ENCODE measurements at regions not wholly inside any gene's neighbourhood (a gene's known extent, or its start where the extent isn't known, plus 50 kb on each side); places are given as distances from the start of the nearest gene placed in this dataset.

DNA sequence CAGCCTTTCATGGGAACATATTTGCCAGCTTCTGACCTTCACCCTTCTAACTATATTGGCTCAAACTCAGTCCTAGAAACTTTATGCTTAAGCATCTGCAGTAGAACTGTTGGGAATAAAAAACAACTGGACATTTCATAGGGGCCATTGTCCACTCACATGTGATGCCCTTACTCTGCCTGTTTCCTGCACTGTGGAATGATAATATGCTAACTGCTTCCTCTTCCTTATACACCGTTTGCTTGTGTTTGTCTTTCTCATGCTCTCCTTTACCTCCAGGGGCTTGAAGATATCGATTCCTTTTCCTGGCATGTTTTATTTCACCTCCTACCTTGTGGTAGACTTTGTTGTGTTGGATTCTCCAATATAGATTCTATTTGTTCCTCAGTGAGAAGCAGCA, 333.0 kb upstream of the DDI1 start (continued):
- TF ChIP-seq, protein P1, sequence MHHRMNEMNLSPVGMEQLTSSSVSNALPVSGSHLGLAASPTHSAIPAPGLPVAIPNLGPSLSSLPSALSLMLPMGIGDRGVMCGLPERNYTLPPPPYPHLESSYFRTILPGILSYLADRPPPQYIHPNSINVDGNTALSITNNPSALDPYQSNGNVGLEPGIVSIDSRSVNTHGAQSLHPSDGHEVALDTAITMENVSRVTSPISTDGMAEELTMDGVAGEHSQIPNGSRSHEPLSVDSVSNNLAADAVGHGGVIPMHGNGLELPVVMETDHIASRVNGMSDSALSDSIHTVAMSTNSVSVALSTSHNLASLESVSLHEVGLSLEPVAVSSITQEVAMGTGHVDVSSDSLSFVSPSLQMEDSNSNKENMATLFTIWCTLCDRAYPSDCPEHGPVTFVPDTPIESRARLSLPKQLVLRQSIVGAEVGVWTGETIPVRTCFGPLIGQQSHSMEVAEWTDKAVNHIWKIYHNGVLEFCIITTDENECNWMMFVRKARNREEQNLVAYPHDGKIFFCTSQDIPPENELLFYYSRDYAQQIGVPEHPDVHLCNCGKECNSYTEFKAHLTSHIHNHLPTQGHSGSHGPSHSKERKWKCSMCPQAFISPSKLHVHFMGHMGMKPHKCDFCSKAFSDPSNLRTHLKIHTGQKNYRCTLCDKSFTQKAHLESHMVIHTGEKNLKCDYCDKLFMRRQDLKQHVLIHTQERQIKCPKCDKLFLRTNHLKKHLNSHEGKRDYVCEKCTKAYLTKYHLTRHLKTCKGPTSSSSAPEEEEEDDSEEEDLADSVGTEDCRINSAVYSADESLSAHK (tag by site-specific recombination; IDR thresholded peaks at IDR 0.05): no peak
- TF ChIP-seq, protein P2, sequence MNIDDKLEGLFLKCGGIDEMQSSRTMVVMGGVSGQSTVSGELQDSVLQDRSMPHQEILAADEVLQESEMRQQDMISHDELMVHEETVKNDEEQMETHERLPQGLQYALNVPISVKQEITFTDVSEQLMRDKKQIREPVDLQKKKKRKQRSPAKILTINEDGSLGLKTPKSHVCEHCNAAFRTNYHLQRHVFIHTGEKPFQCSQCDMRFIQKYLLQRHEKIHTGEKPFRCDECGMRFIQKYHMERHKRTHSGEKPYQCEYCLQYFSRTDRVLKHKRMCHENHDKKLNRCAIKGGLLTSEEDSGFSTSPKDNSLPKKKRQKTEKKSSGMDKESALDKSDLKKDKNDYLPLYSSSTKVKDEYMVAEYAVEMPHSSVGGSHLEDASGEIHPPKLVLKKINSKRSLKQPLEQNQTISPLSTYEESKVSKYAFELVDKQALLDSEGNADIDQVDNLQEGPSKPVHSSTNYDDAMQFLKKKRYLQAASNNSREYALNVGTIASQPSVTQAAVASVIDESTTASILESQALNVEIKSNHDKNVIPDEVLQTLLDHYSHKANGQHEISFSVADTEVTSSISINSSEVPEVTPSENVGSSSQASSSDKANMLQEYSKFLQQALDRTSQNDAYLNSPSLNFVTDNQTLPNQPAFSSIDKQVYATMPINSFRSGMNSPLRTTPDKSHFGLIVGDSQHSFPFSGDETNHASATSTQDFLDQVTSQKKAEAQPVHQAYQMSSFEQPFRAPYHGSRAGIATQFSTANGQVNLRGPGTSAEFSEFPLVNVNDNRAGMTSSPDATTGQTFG (tag by site-specific recombination; IDR thresholded peaks at IDR 0.05; ENCODE audit: borderline replicate concordance): no peak
- TF ChIP-seq ZNF571 (tag by site-specific recombination; IDR thresholded peaks at IDR 0.05): no peak
- TF ChIP-seq, protein P3, sequence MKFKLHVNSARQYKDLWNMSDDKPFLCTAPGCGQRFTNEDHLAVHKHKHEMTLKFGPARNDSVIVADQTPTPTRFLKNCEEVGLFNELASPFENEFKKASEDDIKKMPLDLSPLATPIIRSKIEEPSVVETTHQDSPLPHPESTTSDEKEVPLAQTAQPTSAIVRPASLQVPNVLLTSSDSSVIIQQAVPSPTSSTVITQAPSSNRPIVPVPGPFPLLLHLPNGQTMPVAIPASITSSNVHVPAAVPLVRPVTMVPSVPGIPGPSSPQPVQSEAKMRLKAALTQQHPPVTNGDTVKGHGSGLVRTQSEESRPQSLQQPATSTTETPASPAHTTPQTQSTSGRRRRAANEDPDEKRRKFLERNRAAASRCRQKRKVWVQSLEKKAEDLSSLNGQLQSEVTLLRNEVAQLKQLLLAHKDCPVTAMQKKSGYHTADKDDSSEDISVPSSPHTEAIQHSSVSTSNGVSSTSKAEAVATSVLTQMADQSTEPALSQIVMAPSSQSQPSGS (tag by site-specific recombination; IDR thresholded peaks at IDR 0.05; ENCODE audit: low read depth): no peak

DNA sequence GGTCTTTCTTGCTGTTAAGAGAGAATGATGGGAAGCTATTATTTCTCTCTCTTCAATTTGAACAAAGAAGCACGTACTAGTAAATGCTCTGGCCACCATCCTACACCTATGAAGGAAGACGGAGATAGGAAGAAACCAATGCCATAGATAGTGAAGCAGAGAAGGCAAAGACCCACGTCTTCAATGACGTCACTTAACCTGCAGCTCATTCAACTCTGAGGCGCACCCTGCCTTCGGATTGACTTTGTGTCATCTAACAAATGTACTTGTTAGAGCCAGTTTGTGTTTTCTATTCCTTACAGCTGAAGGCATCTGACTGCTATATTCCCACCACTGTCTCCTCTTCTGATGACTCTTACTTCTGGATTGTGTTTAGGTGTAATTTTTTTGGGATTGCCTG, 332.5 kb upstream of the DDI1 start:
- Histone ChIP-seq H3K4me1 (ENCODE audit: control insufficient read depth, insufficient read depth, low read length) (no peaks in the 10 kb centered on the region), H3K9me3 (ENCODE audit: control insufficient read depth, insufficient read depth, low read depth, low read length) (no peaks in the 10 kb centered on the region), H3K36me3 (ENCODE audit: control insufficient read depth in 2 of 2, insufficient read depth in 1 of 2, low read length in 2 of 2) (no peaks in the 10 kb centered on the region), H3K4me3 (ENCODE audit: low read depth, low read length) (no peak overlapping the region), H3K27ac (ENCODE audit: extremely low read depth, low read depth, low read length) (no peak overlapping the region)
- CTCF ChIA-PET: no interaction called here
- POLR2A ChIA-PET: no interaction called here
- TF ChIP-seq ZNF621 (tag by site-specific recombination; IDR thresholded peaks at IDR 0.05): no peak
- TF ChIP-seq, protein P3 (tag by site-specific recombination; IDR thresholded peaks at IDR 0.05; ENCODE audit: low read depth): peak; percentile 59; the same call in 1 of the 2 replicates

DNA sequence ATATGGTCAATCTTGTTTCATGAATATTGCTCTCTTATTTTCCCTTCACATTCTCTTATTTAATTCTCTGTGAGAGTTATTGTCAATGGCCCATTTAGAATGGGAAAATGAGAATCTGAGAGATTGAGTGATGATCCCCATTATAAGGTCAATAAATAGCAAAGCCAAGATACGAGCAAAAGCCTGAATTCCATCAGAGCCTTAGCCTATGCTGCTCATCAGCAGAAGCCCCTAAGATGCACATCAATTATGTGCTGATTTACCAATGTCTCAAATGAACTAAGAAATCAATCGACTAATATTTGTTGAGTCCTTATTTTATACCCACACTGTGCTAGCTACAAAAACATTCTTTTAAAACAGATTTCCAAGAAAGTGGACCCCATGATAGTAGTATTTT, 330.8 kb upstream of the DDI1 start:
- no peaks in the 10 kb centered on the region for H3K9me3 ChIP-seq (ENCODE audit: control insufficient read depth, insufficient read depth, low read depth, low read length)
- H3K4me3 ChIP-seq (ENCODE audit: low read depth, low read length): no peak overlapping the region
- H3K27ac ChIP-seq (ENCODE audit: extremely low read depth, low read depth, low read length): no peak overlapping the region
- no peaks in the 10 kb centered on the region for H3K36me3 ChIP-seq (ENCODE audit: control insufficient read depth in 2 of 2, insufficient read depth in 1 of 2, low read length in 2 of 2)
- H3K4me1 ChIP-seq (ENCODE audit: control insufficient read depth, insufficient read depth, low read length): no peaks in the 10 kb centered on the region
- POLR2A ChIA-PET: no interaction called here
- CTCF ChIA-PET: interaction anchor here (0.8 kb wide), 1 partner anchor 25 kb away, joined by 3 read pairs; no protein-coding TSS in a partner anchor
- no peak for TF ChIP-seq ZNF416 (tag by site-specific recombination; IDR thresholded peaks at IDR 0.05)
- TF ChIP-seq, protein P4, sequence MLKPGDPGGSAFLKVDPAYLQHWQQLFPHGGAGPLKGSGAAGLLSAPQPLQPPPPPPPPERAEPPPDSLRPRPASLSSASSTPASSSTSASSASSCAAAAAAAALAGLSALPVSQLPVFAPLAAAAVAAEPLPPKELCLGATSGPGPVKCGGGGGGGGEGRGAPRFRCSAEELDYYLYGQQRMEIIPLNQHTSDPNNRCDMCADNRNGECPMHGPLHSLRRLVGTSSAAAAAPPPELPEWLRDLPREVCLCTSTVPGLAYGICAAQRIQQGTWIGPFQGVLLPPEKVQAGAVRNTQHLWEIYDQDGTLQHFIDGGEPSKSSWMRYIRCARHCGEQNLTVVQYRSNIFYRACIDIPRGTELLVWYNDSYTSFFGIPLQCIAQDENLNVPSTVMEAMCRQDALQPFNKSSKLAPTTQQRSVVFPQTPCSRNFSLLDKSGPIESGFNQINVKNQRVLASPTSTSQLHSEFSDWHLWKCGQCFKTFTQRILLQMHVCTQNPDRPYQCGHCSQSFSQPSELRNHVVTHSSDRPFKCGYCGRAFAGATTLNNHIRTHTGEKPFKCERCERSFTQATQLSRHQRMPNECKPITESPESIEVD (tag by site-specific recombination; IDR thresholded peaks at IDR 0.05): no peak
- TF ChIP-seq, protein P5, sequence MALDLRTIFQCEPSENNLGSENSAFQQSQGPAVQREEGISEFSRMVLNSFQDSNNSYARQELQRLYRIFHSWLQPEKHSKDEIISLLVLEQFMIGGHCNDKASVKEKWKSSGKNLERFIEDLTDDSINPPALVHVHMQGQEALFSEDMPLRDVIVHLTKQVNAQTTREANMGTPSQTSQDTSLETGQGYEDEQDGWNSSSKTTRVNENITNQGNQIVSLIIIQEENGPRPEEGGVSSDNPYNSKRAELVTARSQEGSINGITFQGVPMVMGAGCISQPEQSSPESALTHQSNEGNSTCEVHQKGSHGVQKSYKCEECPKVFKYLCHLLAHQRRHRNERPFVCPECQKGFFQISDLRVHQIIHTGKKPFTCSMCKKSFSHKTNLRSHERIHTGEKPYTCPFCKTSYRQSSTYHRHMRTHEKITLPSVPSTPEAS (tag by site-specific recombination; IDR thresholded peaks at IDR 0.05): no peak
- TF ChIP-seq ZFP69B (tag by site-specific recombination; IDR thresholded peaks at IDR 0.05): no peak
- TF ChIP-seq ZNF623 (tag by site-specific recombination; IDR thresholded peaks at IDR 0.05): no peak
- TF ChIP-seq, protein P6, sequence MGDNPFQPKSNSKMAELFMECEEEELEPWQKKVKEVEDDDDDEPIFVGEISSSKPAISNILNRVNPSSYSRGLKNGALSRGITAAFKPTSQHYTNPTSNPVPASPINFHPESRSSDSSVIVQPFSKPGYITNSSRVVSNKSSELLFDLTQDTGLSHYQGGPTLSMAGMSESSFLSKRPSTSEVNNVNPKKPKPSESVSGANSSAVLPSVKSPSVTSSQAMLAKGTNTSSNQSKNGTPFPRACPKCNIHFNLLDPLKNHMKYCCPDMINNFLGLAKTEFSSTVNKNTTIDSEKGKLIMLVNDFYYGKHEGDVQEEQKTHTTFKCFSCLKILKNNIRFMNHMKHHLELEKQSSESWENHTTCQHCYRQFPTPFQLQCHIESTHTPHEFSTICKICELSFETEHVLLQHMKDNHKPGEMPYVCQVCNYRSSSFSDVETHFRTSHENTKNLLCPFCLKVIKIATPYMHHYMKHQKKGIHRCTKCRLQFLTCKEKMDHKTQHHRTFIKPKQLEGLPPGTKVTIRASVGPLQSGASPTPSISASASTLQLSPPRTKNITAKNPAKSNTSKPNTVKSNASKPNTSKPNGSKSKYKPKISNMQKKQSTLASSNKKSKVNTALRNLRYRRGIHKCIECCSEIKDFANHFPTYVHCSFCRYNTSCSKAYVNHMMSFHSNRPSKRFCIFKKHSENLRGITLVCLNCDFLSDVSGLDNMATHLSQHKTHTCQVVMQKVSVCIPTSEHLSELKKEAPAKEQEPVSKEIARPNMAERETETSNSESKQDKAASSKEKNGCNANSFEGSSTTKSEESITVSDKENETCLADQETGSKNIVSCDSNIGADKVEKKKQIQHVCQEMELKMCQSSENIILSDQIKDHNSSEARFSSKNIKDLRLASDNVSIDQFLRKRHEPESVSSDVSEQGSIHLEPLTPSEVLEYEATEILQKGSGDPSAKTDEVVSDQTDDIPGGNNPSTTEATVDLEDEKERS (tag by site-specific recombination; IDR thresholded peaks at IDR 0.05): no peak
- no peak for TF ChIP-seq FEZF1 (tag by site-specific recombination; IDR thresholded peaks at IDR 0.05)
- no peak for TF ChIP-seq ZBTB8A (tag by site-specific recombination; IDR thresholded peaks at IDR 0.05)
- no peak for TF ChIP-seq ZNF335 (tag by site-specific recombination; conservative IDR thresholded peaks at IDR 0.05)
- no peak for TF ChIP-seq ZNF501 (tag by site-specific recombination; IDR thresholded peaks at IDR 0.05)
- no peak for TF ChIP-seq ZNF776 (tag by site-specific recombination; IDR thresholded peaks at IDR 0.05; ENCODE audit: borderline replicate concordance)
- TF ChIP-seq, protein P7, sequence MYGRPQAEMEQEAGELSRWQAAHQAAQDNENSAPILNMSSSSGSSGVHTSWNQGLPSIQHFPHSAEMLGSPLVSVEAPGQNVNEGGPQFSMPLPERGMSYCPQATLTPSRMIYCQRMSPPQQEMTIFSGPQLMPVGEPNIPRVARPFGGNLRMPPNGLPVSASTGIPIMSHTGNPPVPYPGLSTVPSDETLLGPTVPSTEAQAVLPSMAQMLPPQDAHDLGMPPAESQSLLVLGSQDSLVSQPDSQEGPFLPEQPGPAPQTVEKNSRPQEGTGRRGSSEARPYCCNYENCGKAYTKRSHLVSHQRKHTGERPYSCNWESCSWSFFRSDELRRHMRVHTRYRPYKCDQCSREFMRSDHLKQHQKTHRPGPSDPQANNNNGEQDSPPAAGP (tag by site-specific recombination; IDR thresholded peaks at IDR 0.05): no peak

All from HEK293 (cell line).